Cerebellar nuclear complex (tissue), 1 donor: ENCODE measurements at regions not wholly inside any gene's neighbourhood (a gene's known extent, or its start where the extent isn't known, plus 50 kb on each side); places are given as distances from the start of the nearest gene placed in this dataset.
"Not testable (repeated sequence)": the region's sequence is repeated elsewhere in the genome, so short reads cannot be mapped to it uniquely, and the experiment has no call there.

Experiments used
- DNase-seq, 2 experiments: peaks; one replicate each; lab custom pipeline; 2025; lab: John Stamatoyannopoulos, UW

- DNase-seq, result no peak
Measured at GRCh38 chr13:43946281-43946680, 66.6 kb downstream of the LACC1 start.

- no peak for DNase-seq
Measured at GRCh38 chr13:43947897-43948458, 68.3 kb downstream of the LACC1 start.

DNA sequence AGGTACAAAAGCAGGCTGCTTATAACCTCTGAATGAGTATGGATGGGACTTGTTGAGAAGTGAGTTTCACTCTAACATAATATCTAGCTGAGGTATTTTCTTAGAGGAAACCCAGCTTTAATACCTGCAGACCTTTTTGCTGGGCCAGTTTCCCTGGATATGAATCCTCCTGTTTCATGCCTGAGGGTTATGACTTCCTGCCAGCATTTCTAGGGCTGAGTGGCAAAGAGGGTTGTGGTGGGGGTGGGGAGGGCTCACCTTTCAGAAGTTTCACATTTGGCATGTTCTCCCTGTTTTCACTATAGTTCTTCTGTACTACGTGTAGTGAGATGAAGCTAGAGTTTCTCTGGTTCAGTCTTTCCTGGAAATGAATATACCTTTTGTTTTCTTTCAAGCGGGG is 73.7 kb downstream of the LACC1 start:
- no peak for DNase-seq

DNA sequence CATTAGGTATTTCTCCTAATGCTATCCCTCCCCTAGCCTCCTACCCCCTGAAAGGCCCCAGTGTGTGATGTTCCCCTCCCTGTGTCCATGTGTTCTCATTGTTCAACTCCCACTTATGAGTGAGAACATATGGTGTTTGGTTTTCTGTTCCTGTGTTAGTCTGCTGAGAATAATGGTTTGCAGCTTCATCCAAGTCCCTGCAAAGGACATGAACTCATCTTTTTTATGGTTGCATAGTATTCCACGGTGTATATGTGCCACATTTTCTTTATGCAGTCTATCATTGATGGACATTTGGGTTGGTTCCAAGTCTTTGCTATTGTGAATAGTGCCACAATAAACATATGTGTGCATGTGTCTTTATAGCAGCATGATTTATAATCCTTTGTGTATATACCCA is 77.3 kb downstream of the LACC1 start:
- DNase-seq, result not testable (repeated sequence)

- DNase-seq, result no peak
Measured at GRCh38 chr13:43959291-43959690, 79.6 kb downstream of the LACC1 start.

DNA sequence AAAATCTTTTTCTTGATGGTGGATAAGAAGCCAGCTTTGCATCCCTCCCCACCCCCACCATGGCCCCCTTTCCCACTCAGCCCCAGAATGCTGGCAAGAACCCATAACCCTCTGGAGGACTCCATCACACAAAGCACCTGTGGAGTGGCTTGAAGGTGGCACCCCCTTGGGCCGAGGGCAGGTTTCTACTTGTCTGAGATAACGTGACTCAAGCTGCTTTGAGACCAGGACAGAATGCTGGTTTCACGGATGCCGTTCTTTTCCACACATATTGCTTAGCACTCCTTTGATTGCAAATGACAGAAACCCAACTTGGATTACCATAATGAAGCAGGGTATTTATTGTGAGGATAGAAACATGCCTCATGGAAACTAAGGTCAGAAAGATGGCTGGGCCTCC is 82.2 kb downstream of the LACC1 start:
- no peak for DNase-seq

DNA sequence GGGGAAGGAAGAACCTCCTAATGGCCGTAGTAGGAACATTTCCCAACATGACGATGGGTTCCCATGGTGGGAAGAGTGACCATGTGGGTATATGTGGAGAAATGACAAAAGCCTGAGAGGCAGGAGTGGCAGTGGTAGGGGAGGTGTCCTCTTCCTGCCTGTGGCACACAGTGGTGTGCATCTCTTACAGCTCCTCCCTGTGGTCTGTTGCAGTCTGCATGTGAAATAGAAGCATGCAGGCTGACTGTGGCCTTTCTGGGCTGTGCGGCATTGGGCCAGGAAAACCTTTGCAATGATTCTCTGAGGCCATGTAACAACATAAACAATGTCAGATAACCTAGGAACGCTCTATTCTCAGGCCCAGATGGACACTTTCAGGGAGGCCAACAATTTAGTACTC is 84.0 kb downstream of the LACC1 start:
- DNase-seq, result no peak

DNA sequence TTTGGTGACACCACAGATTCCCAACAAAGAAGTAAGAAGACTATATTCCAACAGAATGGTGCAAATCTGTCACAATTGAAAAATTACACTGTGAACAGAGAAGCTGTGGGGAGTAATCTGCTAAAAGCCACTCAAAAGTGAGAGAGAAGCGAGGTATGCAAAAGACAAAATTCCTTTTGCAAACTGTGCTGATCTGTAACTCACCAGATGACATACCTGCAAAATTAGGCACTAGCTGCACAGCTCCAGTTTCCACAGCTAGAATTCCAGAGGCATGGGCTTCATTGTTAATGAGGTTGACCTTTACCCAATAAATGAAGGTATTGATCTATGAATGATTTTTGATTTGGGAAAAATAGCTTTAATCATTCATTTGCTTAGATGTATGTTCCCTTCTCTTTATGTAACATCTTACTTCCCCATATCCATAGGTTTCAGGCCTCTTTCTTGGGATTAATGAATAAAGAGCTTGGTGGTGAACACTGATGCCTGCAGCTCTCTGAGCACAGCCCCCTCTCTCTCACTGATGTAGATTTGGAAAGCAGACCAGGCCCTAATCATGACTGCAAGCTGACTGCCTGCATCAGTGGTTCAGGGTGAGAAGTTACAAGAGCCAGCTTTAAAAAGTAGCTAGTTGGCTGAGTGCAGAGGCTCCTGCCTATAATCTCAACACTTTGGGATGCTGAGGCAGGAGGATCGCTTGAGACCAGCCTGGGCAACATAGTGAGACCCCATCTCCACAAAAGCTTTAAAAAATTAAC is 85.2 kb downstream of the LACC1 start:
- no peak for DNase-seq

- DNase-seq, result no peak
Measured at GRCh38 chr13:43965459-43965845, 85.7 kb downstream of the LACC1 start.

DNA sequence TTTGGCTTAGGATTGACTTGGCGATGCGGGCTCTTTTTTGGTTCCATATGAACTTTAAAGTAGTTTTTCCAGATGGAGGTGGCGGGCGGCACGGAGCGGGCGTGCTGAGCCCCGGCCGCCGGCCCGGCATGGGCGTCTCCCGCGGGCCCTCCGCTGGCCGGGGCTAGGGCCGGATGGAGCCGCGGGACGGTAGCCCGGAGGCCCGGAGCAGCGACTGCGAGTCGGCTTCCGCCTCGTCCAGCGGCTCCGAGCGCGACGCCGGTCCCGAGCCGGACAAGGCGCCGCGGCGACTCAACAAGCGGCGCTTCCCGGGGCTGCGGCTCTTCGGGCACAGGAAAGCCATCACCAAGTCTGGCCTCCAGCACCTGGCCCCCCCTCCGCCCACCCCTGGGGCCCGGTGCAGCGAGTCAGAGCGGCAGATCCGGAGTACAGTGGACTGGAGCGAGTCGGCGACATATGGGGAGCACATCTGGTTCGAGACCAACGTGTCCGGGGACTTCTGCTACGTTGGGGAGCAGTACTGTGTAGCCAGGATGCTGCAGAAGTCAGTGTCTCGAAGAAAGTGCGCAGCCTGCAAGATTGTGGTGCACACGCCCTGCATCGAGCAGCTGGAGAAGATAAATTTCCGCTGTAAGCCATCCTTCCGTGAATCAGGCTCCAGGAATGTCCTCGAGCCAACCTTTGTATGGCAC is 88.7 kb downstream of the LACC1 start:
- not testable (repeated sequence) for DNase-seq

DNA sequence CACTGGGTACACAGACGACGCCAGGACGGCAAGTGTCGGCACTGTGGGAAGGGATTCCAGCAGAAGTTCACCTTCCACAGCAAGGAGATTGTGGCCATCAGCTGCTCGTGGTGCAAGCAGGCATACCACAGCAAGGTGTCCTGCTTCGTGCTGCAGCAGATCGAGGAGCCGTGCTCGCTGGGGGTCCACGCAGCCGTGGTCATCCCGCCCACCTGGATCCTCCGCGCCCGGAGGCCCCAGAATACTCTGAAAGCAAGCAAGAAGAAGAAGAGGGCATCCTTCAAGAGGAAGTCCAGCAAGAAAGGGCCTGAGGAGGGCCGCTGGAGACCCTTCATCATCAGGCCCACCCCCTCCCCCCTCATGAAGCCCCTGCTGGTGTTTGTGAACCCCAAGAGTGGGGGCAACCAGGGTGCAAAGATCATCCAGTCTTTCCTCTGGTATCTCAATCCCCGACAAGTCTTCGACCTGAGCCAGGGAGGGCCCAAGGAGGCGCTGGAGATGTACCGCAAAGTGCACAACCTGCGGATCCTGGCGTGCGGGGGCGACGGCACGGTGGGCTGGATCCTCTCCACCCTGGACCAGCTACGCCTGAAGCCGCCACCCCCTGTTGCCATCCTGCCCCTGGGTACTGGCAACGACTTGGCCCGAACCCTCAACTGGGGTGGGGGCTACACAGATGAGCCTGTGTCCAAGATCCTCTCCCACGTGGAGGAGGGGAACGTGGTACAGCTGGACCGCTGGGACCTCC is 89.4 kb downstream of the LACC1 start:
- not testable (repeated sequence) for DNase-seq

DNA sequence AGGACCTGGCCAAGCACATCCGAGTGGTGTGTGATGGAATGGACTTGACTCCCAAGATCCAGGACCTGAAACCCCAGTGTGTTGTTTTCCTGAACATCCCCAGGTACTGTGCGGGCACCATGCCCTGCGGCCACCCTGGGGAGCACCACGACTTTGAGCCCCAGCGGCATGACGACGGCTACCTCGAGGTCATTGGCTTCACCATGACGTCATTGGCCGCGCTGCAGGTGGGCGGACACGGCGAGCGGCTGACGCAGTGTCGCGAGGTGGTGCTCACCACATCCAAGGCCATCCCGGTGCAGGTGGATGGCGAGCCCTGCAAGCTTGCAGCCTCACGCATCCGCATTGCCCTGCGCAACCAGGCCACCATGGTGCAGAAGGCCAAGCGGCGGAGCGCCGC is 90.2 kb downstream of the LACC1 start:
- not testable (repeated sequence) for DNase-seq

- not testable (repeated sequence) for DNase-seq
Measured at GRCh38 chr13:43970520-43971242, 91.0 kb downstream of the LACC1 start.

GRCh38 chr13:43971324-43971723 is 91.6 kb downstream of the LACC1 start:
- not testable (repeated sequence) for DNase-seq

DNA sequence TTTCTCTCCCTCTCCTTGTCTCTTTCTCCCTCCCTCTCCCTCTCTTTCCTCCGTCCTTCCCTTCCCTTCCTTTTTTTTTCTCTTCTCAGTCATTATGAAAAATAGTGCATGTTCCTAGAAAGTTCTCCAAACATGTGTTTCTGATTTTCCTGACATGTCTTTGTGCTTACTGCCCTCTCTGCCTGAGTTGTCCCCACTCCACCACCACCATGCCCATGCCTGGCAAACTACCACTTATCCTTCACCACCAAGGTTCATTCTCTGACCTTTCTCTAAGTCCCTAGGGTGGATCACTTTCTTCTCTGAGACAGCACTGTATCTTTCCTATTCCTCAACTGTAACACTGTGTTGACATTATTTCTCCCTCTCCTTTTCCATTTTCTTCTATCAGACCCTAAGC is 98.2 kb downstream of the LACC1 start:
- no peak for DNase-seq

GRCh38 chr13:43978688-43979087 is 99.0 kb downstream of the LACC1 start:
- DNase-seq, result no peak

DNA sequence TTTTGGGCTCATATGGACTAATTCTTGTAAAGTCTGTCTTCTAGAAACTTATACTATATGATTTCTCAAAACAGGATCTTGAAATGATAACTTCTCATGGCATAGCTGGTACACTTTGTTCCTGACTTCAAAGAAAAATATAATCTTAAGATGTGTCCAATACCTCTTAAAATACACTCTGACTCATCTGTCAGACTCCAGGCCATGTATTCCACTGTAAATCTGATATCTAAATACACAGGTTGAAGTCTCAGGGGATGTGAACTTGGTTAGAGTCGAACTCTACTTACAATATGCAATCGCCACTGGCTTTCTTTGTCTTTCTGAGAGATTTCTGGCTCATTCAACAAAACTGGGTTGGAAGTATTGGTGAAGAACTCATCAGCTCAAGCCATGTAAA is 99.8 kb downstream of the LACC1 start:
- no peak for DNase-seq

DNA sequence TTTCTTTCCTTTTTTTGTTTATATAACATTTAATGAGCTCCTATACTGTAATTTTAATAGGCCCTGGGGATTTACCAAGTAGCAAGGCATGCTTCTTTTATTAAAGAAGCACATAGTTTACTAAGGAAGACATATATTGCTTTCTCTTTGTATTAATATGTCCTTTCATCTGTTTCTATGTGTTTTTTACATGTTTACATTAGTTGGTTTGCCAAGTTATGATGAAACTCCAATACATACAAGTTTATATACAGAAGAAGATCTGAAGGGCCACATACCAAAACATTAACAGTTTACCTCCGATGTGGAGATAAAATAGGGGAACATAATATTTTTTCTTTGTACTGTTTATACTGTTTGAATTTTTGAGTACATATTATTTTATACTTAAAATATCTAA is 100.9 kb downstream of the LACC1 start:
- no peak for DNase-seq

DNA sequence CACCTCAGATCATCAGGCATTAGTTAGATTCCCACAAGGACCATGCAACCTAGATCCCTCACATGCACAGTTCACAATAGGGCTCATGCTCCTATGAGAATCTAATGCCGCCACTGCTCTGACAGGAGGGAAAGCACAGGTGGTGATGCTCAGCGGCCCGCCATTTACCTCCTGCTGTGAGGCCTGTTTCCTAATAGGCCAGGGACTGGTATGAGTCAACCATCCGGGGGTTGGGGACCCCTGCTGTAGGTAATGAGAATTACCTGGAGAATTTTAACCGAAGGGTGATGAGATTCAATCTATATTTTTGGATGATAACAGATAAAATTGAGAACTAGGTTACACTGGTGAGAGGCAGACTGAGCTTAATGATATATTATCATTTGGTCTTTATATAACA is 101.4 kb downstream of the LACC1 start:
- no peak for DNase-seq

- no peak for DNase-seq
Measured at GRCh38 chr13:43981512-43982301, 102.0 kb downstream of the LACC1 start.

DNA sequence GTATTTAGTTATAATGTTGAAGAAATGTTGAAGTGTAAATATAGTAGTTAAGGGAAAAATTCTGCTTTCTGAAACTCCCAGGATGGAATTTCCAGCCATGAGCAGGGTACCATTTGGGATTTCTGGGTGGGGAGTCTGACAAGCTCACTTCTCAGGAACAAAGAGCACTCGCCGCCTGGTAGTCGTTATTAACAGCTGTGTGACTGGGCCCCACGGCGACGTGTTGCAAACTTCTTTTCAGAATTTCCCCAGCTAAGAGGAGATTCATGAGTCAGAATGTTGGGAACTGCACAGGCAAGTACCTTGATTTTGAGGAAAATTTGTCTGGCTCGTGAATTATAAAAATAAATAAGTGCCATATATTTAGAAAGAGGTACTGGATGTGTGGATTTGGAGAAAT is 103.7 kb downstream of the LACC1 start:
- DNase-seq, result no peak
